Germinal center (tissue), 1 donor: ENCODE measurements at regions not wholly inside any gene's neighbourhood (a gene's known extent, or its start where the extent isn't known, plus 50 kb on each side); places are given as distances from the start of the nearest gene placed in this dataset.
"Not testable (repeated sequence)": the region's sequence is repeated elsewhere in the genome, so short reads cannot be mapped to it uniquely, and the experiment has no call there.

Experiments
- DNase-seq: peaks from one replicate; pipeline ENCODE4 v3.0.0; 2012; ENCODE audit warnings: mixed read lengths, low spot score

GRCh38 chr9:2279138-2279537 is 264.0 kb downstream of the SMARCA2 start:
- not testable (repeated sequence) for DNase-seq

- DNase-seq, result no peak
These were observed 266.1 kb downstream of the SMARCA2 start for GRCh38 chr9:2281031-2281802.

- no peak for DNase-seq
These were observed 266.6 kb downstream of the SMARCA2 start for GRCh38 chr9:2281803-2282185.

- DNase-seq, result no peak
These were observed 269.6 kb downstream of the SMARCA2 start for GRCh38 chr9:2284770-2285169.

GRCh38 chr9:2285416-2286332 is 270.5 kb downstream of the SMARCA2 start:
- DNase-seq, result peak; percentile 22

GRCh38 chr9:2286333-2286705 is 271.2 kb downstream of the SMARCA2 start:
- DNase-seq, result no peak

- DNase-seq, result no peak
These were observed 271.8 kb downstream of the SMARCA2 start for GRCh38 chr9:2286825-2287455.

- no peak for DNase-seq
These were observed 273.2 kb downstream of the SMARCA2 start for GRCh38 chr9:2288309-2288708.

GRCh38 chr9:2289263-2289662 is 274.1 kb downstream of the SMARCA2 start:
- DNase-seq, result no peak

- DNase-seq, result no peak
These were observed 275.2 kb downstream of the SMARCA2 start for GRCh38 chr9:2290382-2290781.

GRCh38 chr9:2291980-2292704 is 277.0 kb downstream of the SMARCA2 start:
- no peak for DNase-seq

- DNase-seq, result no peak
These were observed 277.6 kb downstream of the SMARCA2 start for GRCh38 chr9:2292733-2293132.

GRCh38 chr9:2297771-2298170 is 282.6 kb downstream of the SMARCA2 start:
- no peak for DNase-seq

- no peak for DNase-seq
These were observed 283.1 kb downstream of the SMARCA2 start for GRCh38 chr9:2298217-2298616.

GRCh38 chr9:2299156-2299842 is 284.2 kb downstream of the SMARCA2 start:
- DNase-seq, result no peak

GRCh38 chr9:2299843-2300205 is 284.7 kb downstream of the SMARCA2 start:
- no peak for DNase-seq

GRCh38 chr9:2300325-2300724 is 285.2 kb downstream of the SMARCA2 start:
- DNase-seq, result no peak

- DNase-seq, result no peak
These were observed 287.5 kb downstream of the SMARCA2 start for GRCh38 chr9:2302606-2303005.

GRCh38 chr9:2303056-2303455 is 287.9 kb downstream of the SMARCA2 start:
- DNase-seq, result no peak

- no peak for DNase-seq
These were observed 292.3 kb downstream of the SMARCA2 start for GRCh38 chr9:2307480-2307879.

GRCh38 chr9:2311920-2312319 is 296.8 kb downstream of the SMARCA2 start:
- no peak for DNase-seq

GRCh38 chr9:2313512-2313911 is 298.4 kb downstream of the SMARCA2 start:
- no peak for DNase-seq
